NOMO-1 (cell line): ENCODE measurements at regions not wholly inside any gene's neighbourhood (a gene's known extent, or its start where the extent isn't known, plus 50 kb on each side); places are given as distances from the start of the nearest gene placed in this dataset.

Experiments used
- DNase-seq, 2 experiments: peaks; one replicate each; lab custom pipeline; 2025; ENCODE audit not compliant: unreplicated experiment in 2 of 2; lab: John Stamatoyannopoulos, UW

DNA sequence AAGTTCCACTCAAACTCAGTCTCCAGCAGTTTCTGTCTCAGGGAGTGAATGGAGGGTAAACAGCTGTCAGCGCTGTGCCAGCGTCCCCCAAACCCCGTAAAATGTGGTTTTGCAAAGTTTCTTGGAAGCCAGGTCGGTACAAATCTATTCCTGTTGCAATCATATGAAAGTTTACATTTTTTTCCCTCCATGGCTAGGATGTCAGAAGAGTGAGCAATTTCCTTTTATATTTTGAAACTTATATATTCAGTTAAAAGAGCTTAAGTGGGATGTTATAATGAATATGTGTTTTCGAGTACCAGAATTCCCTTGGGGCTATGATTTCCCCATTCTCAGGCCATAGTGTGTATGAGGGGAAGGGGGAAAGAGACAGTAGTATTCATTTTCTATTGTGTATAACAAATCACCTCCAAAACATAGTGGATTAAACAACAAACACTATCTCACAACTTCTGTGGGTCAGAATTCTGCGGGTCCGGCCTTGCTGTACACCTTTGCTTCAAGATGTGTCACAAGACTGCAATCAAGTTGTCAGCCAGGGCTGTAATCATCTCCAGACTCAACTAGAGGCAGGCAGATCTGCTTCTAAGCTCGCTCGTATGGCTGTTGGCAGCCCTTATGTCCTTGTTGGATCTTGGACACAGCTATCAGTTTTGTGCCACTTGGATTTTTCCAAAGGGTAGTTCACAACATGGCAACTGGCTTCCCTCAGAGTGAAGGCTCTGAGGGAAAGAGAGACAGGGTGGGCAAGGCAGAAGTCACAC, 107.4 kb downstream of the SNX18 start:
- no peak for DNase-seq

- no peak for DNase-seq
These were observed 104.2 kb downstream of the SNX18 start for GRCh38 chr5:54621709-54622108.

GRCh38 chr5:54621048-54621447, 103.5 kb downstream of the SNX18 start:
- DNase-seq = no peak

GRCh38 chr5:54620141-54620933, 102.8 kb downstream of the SNX18 start:
- DNase-seq = peak; percentile 24 to 62

GRCh38 chr5:54619731-54620130, 102.2 kb downstream of the SNX18 start:
- no peak for DNase-seq

GRCh38 chr5:54616518-54617220, 99.1 kb downstream of the SNX18 start:
- DNase-seq = no peak

DNA sequence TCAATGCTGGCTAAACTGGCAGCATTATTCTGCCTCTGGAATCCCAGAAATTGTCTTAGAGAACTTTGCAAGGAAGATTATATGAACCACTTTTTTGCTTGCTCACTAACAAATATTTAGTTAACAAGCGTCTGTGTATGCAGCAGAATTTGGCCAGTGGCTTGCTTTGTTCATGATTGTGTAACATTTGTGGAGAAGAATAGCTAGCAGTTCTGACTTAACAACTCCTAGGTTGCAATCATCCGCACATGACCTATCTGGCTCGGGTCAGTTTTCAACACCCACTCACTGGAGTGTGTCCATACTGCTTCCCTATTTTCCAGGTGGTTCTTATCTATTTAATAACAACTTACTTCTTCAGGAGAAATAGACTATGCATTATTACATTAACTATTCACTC, 98.5 kb downstream of the SNX18 start:
- peak; percentile 48 to 84 for DNase-seq

DNA sequence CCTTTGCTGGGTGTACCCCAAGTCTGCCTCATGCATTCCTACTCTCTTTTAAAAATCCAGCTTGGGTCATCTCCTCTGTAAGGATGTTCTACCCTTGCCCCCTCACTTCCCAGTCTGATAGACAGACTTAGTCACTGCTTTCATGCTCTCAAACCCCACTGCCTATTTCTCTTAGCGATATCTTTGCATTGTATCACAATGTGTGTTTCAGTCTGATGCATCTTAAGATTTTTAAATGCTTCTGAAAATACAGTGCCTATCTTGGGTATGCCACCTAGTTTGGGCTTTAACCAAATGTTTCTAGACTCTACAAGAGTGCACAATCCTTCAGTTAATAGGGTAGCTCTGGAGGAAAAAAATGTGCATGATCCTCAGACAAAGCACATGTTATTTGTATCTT, 97.8 kb downstream of the SNX18 start:
- DNase-seq = no peak

DNA sequence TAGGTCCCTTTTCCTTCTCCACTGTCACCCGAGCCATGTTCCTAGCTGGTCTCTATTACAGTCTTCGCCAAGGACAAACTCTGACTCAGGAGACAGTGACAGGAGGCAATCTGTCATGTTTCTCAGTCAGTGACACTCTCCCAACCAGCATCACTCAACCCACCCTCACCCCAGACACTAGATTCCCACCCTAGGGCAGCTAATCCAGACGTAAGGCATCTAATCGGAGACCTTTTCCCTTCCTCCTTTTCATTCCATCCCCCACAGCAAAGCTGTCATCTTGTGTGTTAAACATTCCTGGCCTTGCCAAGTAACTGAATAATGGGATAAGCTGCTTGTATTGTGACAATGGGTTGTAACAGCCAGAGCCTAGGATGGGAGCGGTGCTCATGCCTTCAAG, 95.2 kb downstream of the SNX18 start:
- DNase-seq = no peak

DNA sequence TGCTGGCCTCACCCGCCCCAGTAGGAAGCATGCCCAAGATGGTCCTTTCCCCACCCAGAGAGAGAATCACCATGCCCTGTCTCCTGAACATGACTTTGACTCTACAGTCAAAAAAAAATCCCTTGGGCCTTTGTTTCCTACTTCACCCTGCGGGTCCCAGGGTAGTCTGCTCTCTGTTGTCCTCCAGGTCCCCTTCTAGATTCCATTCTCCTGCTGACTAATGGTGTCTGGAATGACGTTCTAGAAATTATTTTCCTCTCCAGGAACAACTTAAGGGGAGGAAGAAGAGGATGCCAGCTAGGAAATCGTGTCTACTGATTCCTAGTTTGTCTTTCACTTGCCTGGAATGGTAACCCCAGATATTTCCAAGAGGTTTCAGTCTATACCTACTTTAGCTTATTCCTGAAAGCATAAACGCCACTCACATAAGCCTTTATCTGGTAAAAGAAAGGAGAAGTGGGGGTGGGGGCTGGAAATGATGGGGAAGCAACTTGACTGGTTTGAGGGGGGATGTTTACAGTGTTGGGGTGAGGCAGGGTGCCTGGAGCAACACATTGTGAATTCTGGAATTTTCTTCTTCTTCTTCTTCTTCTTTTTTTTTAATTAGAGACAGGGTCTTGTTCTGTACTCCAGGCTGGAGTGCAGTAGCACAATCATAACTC, 93.9 kb downstream of the SNX18 start:
- DNase-seq = no peak

DNA sequence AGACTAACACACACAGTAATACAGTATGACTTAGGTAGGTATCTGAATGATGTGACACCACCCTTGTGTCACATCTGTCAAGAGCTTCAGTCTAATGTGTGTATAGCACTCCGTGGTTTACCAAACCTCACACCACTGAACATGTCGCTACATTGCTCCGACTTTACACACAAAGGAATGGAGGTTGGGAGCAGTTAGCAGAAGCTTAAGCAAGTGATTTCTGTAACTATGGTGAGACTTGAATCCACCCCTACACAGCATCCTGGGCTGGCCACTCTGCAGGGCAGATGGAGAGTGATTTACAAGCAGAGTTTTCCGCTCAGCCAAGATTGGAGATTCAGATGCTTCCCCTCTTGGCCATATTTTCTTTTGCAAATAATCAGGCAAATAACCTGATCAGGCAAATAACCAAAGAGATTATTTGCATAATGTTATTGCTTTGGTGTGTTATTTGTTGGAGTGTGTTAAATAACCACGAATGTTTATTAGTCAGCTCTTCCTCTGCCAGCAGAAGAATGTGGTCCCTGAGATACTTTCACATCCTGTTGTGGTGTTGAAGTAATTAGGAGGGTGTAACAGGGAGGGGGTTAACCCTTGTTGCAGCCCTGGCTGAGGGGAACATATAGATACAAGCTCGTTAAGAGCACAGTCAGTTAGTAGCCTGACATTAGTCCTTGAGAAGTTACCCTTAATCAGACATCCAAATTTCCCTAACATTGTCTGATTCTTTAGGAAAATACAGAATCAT, 92.8 kb downstream of the SNX18 start:
- DNase-seq = peak; percentile 76 to 95

DNA sequence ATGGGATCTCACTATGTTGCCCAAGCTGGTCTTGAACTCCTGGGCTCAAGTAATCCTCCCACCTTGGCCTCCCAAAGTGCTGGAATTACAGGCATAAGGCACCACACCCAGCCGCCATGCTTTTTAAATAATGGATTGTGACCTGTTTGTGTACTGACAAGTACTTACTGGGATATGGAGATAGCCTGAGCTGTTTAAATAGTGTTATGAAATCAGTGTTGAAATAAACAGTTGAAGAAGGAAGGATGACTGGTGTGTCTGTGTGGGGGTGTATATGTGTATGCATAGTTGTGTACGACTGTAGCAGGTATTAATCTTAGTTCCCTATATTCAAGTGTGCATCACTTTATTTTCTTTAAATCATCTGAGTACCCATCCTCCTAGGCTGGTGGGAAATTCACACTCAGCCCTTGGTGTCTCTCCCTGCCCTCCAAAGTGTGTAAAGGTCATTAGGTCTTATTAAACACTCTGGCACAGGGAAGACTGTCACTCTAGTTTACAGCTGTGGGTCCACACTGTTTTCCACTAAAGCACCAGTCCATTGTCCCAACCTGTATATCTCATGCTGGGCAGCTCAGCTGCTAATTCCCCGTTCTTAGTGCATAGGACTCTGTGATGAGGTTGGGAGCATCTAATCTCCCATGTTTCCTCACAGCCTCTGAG, 91.0 kb downstream of the SNX18 start:
- DNase-seq = peak; percentile 83 to 86

GRCh38 chr5:54607006-54607405, 89.4 kb downstream of the SNX18 start:
- no peak for DNase-seq

DNA sequence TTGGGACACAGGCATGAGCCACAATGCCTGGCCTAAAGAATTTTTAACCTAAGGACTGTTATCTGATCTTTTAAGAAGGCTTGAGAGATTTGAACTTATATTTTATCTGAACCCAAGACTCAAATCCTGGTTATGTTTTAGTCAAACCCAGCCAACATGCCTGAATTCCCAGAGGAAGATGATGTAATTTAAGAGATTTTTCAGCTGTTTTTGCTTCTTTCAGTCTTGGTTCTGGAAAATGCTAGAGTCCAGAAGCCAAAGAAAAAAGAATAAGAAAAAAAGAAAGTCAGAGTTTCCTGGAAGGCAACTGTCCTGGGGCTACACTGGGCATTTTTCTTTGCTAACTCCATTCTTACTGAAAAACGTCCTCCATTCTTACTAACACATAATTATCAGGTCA, 85.8 kb downstream of the SNX18 start:
- DNase-seq = no peak

DNA sequence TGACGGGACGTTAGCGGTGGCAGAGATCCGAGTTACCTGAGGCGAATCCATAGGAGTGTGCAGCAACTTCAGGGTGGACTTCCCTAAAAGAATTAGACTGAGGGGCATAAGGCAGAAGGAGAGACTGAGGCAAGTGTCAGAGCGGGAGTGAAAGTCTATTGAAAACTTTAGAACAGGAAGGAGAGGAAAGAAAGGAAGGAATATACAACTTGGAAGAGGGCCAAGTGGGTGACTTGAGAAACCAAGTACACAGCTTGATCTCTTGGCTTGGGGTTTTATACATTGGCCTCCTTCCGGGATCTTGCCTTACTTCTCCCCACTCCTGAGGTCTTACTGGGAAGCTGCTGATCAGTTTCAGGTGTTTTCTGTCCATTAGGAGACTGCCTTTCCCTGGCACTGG, 84.9 kb downstream of the SNX18 start:
- no peak for DNase-seq

DNA sequence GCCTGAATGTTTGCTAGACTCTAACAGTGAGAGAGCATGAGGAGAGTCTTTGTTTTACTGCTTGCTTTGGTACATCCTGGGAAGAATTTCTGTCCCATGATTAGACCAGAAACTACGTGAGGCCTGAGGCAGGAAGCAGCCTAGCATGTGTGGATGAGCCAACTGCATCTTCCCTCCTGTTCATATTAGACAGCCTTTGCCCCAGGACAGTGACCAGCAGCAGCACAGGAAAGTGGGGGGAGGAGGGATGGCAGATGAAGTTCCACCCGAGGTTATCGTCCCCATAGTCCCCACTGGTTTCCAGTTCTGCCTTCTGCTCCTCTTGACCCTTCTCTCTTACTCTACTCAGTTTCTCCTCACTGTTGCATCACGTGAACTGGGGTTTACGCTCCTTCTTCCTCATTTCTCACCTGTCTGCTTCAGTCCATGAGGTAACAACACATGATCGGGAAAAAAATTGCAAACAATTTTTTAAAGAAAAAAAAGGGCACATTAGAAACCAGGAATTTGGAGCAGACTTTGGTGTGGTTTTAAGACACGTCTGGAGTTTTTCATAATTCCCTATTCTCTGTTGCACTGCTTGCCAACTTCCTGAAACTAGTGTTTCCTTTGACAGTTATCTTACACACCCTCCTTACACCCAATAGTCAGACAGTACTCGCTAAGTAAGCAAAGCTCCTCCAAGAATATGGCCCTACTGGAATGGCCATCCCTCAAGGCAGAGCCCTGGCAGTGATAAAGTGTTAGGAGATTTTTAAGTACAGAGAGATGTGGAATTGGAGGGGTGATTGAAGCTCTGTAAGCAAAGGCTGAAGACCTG, 84.1 kb downstream of the SNX18 start:
- peak in 1 of 2 experiments; percentile 15 for DNase-seq
